ENCODE measurements at regions not wholly inside any gene's neighbourhood (a gene's known extent, or its start where the extent isn't known, plus 50 kb on each side); places are given as distances from the start of the nearest gene placed in this dataset.
"Not testable (repeated sequence)": the region's sequence is repeated elsewhere in the genome, so short reads cannot be mapped to it uniquely, and the experiment has no call there.

GRCh38 chr13:81874253-81874652 is 1533.3 kb upstream of the SPRY2 start:
- no peak for DNase-seq

GRCh38 chr13:81872581-81872980 is 1531.7 kb upstream of the SPRY2 start:
- DNase-seq: peak in 1 of 56 donors; percentile 4

GRCh38 chr13:81871751-81872325 is 1530.9 kb upstream of the SPRY2 start:
- DNase-seq: not testable (repeated sequence)

DNA sequence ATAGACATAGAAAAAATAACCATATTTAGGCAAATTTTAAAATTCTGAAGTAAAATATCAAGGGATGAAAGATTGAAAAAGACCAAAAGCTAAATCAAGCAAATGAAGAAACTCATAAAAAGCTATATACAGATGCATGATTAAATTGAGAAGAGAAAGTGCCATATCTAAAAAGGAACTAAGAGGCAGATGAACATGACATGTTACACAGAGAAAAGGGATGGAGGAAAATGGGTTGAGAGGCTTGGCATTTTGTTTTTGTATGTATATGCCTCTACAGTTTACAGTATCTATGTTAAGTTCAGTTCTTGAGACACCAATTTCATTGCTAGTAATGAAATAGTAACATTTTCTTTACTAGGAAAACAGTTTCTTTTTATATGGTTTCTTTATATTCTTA is 1507.4 kb upstream of the SPRY2 start:
- DNase-seq: no peak

DNA sequence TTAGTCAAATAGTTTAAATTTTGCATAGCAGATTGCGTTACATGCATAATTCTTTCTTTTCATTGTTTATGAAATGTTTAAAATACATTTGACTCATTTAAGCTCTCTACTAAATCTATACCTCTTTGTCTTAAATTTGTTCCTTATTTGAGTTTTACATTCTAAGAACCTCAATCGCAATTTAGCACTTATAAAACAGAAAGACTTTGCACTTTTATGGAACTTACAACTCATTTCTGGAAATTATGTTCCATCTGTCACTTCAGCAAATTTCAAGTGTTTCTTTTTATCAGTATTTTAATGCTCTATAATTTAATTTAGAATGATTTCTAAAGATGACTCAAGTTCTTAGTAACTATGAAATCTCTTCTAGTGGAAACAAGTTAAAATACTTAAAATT is 1505.8 kb upstream of the SPRY2 start:
- DNase-seq: no peak

DNA sequence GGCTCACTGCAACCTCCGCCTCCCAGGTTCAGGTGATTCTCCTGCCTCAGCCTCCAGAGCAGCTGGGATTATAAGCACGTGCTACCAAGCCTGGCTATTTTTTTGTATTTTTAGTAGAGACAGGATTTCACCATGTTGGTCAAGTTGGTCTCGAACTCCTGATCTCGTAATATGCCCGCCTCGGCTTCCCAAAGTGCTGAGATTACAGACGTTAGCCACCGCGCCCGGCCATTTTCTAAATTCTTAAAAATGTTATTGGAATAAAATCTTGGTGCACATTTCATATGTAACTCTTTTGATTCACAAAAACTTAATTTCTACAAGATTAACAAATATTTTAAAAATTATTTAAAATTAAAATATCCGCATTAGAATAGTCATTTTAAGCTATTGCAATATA is 1480.3 kb upstream of the SPRY2 start:
- DNase-seq: no peak

DNA sequence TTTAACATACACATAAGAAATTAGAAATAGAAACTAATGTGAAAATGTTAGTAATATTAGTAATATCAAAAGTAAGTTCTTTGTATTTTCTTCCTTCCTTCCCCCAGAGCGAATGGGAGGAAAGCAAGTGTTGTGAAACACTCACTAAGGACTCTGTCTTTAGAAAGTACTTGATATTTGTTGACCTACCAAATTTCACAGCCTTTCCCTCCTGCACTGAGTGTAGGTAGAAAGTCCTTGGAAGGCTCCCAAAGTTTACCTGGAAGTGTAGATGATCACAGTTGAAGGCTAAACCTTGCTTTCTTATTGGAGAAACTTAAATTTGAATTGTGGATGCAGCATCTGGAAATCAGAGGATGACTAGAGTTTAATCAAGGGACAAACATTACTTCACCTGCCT is 1459.5 kb upstream of the SPRY2 start:
- DNase-seq: no peak

DNA sequence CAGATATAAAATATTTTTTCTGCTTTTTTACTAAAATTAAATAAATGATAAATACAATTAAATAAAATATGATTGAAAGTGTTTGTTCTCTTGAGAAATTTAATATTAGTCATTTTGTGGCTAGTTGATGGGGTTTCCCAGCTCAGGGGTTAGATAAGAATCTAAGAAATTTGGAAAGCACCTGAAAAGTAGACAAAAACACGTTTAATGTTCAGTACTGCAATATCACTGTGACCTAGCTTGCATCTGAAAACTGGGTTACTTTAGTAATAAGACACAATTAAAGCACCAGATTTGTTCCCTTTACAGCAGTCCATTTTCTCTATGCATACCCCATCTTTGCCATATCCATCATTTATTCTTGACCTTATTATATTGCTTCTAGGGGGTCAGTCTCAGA is 1454.8 kb upstream of the SPRY2 start:
- no peak for DNase-seq

- no peak for DNase-seq
Observed at GRCh38 chr13:81791641-81792040, 1450.7 kb upstream of the SPRY2 start.

DNA sequence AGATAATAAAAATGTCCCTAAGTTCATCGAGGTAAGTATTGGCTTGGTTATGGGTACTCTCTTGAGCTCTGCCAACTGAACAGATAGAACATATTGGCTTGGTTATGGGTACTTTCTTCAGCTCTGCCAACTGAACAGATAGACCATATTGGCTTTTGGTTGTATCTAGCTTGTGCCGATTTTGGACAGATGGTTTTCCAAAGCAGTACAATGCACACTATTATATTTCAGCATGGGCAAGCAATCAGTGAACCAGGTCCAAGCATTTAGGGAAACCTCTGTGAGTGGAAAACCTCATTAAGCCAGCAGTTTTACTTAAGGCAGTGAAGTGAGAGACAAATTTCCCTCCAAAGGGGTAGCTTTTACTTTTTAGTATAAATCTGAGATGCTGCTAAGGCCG is 1440.5 kb upstream of the SPRY2 start:
- no peak for DNase-seq

DNA sequence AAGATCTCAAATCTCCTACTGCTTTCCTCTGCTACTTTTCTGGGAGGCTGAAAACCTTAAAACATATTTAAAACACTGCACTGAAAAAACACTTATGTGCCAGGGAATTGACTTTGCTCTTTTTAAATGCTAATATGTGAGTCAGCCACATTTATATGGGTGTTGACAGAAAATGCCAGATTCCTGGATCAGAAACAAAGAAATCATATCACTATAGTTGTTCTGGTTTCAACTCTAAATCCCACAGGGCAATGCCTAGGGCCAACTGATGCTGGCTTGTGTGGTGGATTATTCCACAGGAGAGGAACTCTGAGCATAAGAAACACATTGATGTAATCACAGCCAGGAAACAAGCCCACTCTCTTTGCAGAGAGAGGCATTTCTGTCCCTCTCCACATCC is 1439.0 kb upstream of the SPRY2 start:
- DNase-seq: peak in 1 of 56 donors; percentile 0

DNA sequence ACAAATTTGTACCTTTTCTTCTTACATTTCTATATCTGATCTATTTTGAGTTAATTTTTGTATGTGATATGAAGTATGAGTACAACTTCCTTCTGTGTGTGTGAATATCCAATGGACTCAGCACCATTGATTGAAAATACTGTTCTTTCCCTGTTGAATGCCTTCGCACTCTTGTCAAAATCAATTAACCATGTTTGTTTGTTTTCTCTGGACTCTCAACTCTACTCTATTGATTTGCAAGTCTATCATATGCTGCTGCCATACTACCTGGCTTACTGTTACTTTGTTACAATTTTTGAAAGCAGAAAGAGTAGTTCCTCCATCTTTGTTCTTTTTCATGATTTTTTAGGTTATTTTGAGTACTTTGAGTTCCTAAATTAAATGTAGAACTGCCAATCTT is 1437.4 kb upstream of the SPRY2 start:
- DNase-seq: no peak

GRCh38 chr13:81773263-81773662 is 1432.3 kb upstream of the SPRY2 start:
- no peak for DNase-seq

GRCh38 chr13:81771951-81772350 is 1431.0 kb upstream of the SPRY2 start:
- DNase-seq: no peak

DNA sequence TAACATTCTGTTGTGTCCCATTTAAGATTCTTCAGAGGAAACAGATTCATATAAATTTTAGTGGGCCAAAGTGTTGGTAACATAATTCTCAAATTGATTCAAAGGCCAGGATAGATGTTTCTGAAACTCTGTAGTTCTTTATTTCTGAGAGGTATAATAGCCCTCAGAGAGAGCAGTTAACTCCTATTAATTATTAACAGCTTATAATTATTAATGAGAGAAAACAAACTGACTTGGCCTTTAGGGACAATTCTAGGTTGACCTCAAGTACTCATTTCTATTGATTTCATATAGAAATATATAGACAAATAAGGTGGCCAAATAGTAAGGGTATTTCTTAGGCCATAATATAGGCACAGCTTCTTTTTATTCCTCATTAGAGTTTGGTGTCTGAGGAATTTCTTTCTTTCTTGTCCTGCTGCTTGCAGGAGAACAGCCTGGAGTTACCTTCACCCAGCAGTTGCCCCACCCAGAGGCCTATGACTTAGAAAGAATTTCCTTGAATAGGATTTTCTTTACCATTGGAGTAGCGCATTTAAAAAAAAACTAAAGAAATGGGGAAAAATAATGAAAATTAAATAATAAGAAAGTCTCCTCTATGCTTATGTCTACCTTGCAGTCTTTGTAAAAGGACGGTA is 1430.1 kb upstream of the SPRY2 start:
- DNase-seq: no peak

DNA sequence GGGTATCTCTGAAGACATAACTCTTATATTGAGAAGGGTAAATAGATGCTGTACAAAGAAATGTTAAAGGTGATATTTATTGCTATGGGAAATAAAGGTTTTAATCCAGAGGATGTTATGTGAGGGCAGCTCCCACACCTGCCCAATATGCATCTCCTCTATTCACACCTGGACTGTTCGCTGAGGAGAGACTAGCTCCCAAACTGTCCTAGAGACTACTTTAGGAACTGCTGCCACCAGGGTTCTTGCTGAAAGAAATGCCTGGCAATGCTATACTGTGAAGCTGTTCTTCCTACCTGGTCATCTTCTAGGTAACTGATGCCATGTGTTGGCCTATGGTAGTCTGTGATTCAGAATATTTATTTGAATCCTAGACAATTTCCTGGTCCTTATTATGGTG is 1421.5 kb upstream of the SPRY2 start:
- DNase-seq: no peak

- no peak for DNase-seq
Observed at GRCh38 chr13:81760316-81760715, 1419.4 kb upstream of the SPRY2 start.

DNA sequence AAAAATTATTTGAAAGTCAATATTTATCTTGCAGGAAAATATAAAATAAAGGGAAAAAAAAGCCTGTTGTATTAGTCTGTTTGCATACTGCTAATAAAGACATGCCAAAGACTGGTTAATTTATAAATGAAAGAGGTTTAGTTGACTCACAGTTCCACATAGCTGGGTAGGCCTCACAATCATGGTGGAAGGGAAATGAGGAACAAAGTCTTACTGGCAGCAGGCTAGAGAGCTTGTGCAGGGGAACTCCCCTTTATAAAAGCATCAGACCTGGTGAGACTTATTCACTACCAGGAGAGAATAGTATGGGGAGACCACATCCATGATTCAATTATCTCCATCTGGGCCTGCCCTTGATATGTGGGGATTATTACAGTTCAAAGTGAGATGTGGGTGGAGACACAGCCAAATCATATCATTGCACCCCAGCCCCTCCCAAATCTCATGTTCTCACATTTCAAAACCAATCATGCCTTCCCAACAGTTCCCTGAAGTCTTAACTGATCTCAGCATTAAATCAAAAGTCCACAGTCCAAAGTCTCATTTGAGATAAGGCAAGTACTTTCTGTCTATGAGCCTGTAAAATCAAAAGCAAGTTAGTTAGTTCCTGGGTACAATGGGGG is 1416.5 kb upstream of the SPRY2 start:
- no peak for DNase-seq

GRCh38 chr13:81745391-81745790 is 1404.5 kb upstream of the SPRY2 start:
- DNase-seq: peak in 2 of 56 donors; percentile 0 to 3

GRCh38 chr13:81738364-81738763 is 1397.4 kb upstream of the SPRY2 start:
- no peak for DNase-seq

GRCh38 chr13:81726037-81726726 is 1385.3 kb upstream of the SPRY2 start:
- DNase-seq: no peak

DNA sequence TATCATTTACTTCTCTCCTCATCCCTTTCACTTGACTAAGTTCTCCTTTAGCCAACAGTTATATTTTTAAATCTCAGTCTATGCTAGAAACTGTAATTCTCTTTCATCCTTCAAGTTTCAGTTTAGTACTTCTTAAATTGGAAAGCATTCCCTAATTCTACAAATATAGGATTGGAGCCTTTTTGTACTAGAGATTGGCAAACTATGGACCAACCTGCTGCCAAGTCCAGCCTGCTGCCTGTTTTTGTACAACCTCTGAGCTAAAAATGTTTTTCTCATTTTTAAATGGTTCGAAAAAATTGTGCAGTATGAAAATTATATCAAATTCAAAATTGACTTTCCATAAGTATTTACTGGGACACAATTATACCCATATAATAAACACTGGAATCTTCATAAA is 1381.5 kb upstream of the SPRY2 start:
- DNase-seq: no peak

- no peak for DNase-seq
Observed at GRCh38 chr13:81721400-81721799, 1380.5 kb upstream of the SPRY2 start.

All from nucleus accumbens (tissue), 56 donors.